ENCODE measurements at regions not wholly inside any gene's neighbourhood (a gene's known extent, or its start where the extent isn't known, plus 50 kb on each side); places are given as distances from the start of the nearest gene placed in this dataset.

GRCh38 chr2:118565786-118566540, 281.5 kb downstream of the EN1 start:
- no peak for DNase-seq (ENCODE audit: low read depth)

DNA sequence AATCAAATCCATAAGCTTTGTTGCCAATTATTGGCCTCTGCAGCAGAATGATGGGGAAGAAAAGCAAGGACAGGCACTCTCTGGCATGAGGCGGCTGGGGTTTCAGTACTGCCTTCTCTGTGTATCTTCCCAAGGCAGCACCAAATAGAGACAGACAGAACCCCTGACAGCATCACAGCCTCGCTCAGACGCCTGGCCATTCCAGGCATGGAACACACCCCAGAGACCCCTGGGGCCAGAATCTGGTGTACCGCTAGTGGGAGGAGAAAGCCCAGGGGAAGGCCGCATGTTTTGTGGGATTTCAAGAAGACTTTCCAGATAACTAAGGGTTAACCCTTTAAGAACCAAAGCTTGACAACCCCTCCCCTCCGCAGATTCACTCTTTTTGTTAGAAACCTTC, 282.1 kb downstream of the EN1 start:
- no peak for DNase-seq (ENCODE audit: low read depth)

GRCh38 chr2:118562144-118562543, 285.3 kb downstream of the EN1 start:
- no peak for DNase-seq (ENCODE audit: low read depth)

DNA sequence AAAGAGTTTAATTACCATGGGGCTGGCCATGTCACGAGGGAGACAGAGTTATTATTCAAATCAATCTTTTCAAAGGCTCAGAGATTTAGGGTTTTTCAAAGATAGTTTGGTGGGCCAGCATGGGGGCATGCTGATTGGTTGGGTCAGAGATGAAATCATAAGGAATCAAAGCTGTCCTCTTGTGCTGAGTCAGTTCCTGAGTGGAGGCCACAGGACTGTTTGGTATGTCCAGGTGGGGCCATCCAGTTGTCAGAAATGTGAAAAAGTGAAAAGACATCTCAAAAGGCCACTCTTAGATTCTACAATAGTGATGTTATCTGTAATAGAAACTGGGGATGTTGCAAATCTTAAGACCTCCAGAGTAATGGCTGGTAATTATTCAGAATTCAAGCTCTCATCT, 288.6 kb downstream of the EN1 start:
- no peak for DNase-seq (ENCODE audit: low read depth)

DNA sequence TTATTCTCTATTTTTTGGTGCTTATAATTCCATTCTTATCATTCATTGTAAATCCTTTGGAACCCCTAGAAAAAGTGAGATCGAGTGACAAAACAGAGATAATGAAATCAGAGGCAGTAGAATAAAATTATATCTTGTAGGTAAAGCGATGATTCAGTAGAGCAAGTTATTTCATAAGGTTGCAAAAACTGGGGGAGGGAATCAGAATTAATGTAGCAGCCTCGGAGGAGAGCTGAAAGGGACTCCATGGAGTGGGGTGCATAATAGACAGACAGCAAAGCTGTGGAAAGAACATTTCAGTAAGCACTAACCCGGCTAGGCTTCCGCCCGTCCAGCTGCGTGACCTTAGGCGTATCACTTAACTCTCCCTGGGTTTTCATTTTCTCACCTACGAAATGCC, 289.7 kb downstream of the EN1 start:
- DNase-seq (ENCODE audit: low read depth) = no peak

GRCh38 chr2:118557016-118557415, 290.4 kb downstream of the EN1 start:
- DNase-seq (ENCODE audit: low read depth) = no peak

DNA sequence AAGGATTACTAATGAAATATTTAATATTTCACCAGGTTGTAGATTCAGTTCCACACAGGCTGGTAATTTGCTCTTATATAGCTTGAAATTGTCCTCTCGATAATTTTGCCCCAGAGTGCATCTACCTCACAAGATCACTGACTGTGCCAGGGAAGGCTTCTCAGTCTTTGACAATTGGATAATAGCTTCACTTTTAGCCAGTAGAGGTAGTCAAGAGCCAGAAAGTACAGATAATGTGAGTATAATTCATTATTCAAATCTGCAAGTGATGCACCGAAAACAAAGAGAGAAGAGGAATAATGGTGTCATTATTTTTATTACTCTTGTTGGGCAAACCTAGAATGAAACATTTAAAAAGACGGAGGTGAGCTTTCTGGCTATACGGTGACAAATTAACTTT, 292.8 kb downstream of the EN1 start:
- DNase-seq (ENCODE audit: low read depth) = no peak

GRCh38 chr2:118549503-118549902, 297.9 kb downstream of the EN1 start:
- DNase-seq (ENCODE audit: low read depth) = no peak

GRCh38 chr2:118548880-118549488, 298.5 kb downstream of the EN1 start:
- no peak for DNase-seq (ENCODE audit: low read depth)

DNA sequence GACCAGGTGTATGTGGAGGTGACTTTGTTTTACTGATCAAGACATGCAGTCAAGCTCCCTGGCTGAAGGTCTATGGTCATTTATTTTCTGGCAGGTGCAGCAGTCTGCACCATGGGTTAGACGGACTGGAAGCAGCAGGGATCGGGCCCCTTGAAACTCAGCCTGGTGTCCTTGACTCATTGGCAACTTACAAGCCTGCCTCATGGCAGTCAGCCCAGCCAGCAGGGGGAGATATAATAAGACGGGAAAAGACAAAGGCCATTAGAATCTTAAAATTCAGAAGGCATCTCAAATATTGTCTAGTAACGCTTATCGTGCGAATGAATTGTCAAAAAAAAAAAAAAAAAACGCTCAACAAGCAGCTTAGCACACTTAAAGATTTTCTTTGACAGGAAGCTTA, 308.2 kb downstream of the EN1 start:
- DNase-seq (ENCODE audit: low read depth) = peak; percentile 21

- DNase-seq (ENCODE audit: low read depth) = no peak
These were observed 311.1 kb downstream of the EN1 start for GRCh38 chr2:118536306-118536705.

GRCh38 chr2:118535818-118536212, 311.6 kb downstream of the EN1 start:
- DNase-seq (ENCODE audit: low read depth) = no peak

GRCh38 chr2:118535171-118535817, 312.2 kb downstream of the EN1 start:
- DNase-seq (ENCODE audit: low read depth) = no peak

DNA sequence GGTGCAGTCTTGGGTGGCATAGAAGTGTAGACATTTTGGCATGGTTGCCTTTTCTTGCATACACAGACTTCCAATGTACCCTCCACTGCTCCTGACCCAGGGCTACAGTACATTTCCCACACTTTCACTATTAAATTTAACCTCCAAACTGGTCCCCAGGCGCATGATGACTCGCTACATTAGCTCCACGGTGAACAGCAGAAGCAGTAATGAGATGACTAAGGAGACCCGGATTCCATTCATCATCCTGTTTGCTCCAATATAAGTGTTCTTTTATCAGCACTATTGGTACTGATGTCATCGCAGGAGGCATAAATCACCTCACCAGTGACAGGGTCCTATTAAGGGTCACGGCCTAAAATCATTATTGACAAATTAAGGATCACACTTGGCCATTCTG, 316.5 kb downstream of the EN1 start:
- peak; percentile 67 for DNase-seq (ENCODE audit: low read depth)

- DNase-seq (ENCODE audit: low read depth) = no peak
These were observed 317.4 kb downstream of the EN1 start for GRCh38 chr2:118529908-118530599.

GRCh38 chr2:118527571-118527970, 319.9 kb downstream of the EN1 start:
- no peak for DNase-seq (ENCODE audit: low read depth)

- DNase-seq (ENCODE audit: low read depth) = no peak
These were observed 322.1 kb downstream of the EN1 start for GRCh38 chr2:118525346-118525745.

DNA sequence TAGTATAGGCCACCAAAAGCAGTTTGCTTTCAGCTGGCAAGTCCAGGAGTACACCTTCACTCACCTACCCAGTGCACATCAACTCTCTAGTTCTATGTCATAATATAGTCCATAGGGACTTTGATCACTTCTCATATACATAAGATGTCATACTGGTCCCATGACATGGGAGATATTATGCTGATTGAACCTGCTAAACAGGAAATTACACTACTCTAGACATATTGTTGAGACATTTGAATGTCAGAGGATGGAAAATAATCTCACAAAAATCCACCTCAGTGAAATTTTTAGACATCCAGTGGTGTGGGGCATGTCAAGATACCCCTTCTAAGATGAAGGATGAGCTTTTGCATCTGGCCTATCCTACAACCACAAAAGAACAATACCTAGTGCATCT, 322.5 kb downstream of the EN1 start:
- no peak for DNase-seq (ENCODE audit: low read depth)

DNA sequence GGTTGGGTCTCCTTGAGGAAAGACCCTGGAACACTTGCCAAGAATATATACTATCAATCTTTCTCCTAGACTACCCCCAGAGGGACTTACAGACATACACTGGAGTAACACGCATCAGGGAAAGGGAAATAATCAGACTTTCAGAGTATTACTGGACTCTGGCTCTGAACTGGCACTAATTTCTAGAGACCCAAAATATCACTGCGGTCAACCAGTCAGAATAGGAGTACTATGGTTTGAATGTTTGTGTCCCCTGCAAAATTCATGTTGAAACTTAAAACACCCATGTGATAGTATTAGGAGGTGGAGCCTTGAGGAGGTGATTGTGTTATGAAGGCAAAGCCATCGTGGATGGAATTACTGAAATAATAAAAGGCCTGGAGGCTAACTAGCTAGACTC, 323.7 kb downstream of the EN1 start:
- DNase-seq (ENCODE audit: low read depth) = no peak

DNA sequence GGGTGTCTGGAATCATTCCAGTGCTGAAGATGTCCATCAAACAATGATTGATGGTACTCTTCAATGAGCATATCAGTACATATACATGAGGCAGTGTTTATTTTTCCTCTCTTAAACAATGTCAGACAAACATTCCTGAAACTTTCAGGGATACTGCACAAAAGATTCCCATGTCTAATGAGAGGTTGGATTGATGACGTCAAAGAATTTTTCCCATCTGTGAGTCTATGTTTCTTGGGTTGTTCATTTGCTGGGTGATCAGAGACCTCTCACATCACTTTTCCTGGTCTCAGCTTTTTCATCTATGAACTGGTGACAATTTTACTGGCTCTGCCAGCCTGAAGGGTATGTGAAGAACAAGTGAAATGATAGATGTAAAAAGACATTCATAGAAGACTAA, 325.5 kb downstream of the EN1 start:
- DNase-seq (ENCODE audit: low read depth) = no peak

- no peak for DNase-seq (ENCODE audit: low read depth)
These were observed 326.2 kb downstream of the EN1 start for GRCh38 chr2:118521272-118521671.

DNA sequence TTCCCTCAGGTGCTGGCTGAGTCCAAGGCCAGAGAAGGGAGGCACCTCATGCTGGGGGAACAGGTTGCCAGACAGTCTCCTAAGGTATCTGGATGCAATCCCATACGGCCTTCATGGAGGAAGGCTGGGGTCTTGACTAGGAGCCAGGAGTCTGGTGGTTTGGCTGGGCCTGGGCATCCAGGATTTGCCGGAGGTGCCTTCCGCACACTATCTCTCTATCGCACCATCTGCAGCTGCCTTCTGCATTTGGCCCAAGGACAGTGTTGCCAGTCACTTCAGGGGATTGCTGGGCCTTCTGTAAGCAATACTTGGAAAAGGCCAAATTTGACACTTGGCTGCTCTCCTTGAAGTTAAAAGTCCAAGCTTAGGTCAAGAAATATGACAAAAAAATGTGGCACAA, 327.2 kb downstream of the EN1 start:
- no peak for DNase-seq (ENCODE audit: low read depth)

DNA sequence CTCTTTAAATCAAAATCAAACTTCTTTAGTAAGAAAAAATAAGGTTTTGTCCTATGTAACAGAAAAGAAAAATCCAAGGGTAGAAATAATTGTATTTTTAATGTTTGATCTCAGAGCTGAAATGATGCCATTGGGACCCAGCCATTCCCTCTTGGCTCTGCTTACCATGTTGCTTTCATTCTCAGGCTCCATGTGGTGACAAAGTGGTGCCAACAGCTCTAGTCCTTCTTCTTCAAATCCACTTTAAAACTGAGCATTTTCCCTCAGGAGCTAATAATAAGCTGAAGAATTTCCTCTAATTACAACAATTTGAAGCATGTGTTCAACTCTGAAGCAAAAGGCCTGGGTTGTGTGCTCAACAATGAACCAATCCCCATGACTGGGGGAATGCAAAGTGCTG, 327.9 kb downstream of the EN1 start:
- no peak for DNase-seq (ENCODE audit: low read depth)

Data from stromal cell of bone marrow (primary cell).